NCI-H2081 (cell line): ENCODE measurements at regions not wholly inside any gene's neighbourhood (a gene's known extent, or its start where the extent isn't known, plus 50 kb on each side); places are given as distances from the start of the nearest gene placed in this dataset.
A peak's percentile ranks its signal among the peaks of the same experiment; 100 is the strongest.

Source experiments
- DNase-seq, 2 experiments: peaks; one replicate each; lab custom pipeline; 2025; lab: John Stamatoyannopoulos, UW

DNA sequence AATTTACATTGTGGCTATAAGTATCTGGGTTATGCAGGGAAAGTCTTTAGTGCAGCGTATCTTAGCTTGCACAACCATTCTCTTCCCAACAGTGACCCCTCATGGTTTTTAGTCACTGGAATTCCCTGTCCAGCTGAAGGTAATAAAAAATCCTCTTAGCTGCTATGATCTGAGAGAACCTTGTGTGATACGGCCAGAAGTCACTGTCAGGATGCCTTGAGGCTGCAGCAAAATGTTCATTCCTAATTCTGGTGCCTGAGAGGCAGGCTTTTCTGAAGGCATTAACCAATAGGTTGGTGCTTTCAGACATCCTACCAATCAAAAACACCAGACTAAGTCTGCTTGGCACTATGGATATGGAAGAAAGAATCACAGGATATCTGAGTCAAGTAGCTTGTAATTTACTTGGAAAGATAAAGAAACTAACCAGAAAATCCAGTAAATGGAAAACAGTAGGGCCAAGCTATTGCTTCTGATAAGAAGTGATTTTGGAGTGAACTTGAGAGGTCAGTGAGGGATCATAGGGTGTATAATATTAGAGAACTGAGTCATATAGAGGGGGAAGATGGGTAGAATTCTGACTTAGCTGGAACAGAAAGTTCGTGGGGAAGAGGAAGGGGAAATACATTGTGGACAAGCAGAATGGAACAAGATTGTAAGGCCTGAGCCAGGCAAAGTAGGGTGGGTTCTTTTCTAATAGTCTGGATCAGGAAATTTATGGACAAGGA is 89.0 kb upstream of the SLC14A2 start:
- DNase-seq, result peak in 1 of 2 experiments; percentile 8

GRCh38 chr18:45527891-45528290 is 87.4 kb upstream of the SLC14A2 start:
- no peak for DNase-seq

GRCh38 chr18:45528712-45529336 is 86.5 kb upstream of the SLC14A2 start:
- no peak for DNase-seq

- no peak for DNase-seq
These were observed 76.8 kb upstream of the SLC14A2 start for GRCh38 chr18:45538444-45538843.

- no peak for DNase-seq
These were observed 75.8 kb upstream of the SLC14A2 start for GRCh38 chr18:45539491-45539891.

- no peak for DNase-seq
These were observed 75.2 kb upstream of the SLC14A2 start for GRCh38 chr18:45540125-45540524.

GRCh38 chr18:45541421-45541820 is 73.9 kb upstream of the SLC14A2 start:
- no peak for DNase-seq

DNA sequence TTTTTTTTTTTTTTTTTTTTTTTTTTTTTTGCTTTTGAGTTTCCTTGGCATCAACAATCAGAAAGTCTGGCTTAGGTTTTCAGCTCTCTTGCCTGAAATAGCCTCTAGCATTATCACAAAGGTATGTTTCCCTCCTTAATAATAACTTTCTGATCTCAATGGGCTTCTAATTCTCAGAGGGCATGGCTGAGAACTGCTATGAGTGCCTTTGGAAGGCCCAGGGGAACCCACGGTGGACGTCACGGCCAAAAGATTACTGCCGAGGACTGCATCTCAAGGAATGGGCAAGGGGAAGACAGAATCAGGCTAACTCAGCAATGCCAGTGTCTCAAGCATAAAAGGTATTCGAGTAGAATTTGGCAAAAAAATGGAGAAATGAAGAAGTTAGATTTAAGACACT is 73.2 kb upstream of the SLC14A2 start:
- DNase-seq, result no peak

DNA sequence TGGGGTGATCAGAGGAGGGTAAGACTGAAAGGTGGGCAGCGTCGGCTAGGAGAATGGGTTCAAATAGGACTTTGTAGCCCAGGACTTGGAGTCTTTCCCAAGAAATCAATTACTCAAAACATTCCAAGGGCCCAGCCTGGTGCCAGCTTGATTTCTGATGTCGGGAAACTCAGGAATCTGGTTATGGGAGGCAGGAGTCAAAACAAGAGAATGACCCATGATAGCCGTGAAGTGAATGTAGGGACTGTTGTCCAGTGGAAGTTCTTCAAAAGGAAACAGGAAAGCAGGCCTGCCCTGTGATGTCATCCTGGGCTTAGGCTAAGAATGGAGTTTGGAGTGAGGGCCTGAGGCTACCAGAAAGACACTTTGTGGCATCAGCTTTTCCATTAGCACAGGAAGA is 67.4 kb upstream of the SLC14A2 start:
- no peak for DNase-seq

DNA sequence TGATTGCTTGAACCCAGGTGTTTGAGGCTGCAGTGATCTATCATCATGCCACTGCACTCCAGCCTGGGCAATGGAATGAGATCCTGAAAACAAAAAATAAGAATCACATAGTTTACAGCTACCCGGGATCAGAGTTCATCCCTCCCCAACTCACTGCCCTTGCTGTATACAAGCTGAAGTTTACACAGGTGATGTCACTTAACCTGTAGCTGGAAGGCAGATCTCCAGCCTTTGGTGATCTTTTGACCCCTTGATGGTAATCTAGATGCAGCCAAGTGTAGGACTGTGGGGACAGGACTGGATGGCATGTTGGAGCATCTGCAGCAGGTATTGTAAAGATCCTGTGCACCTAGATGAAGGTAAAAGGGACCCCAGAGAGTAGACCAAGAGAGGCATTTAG is 66.7 kb upstream of the SLC14A2 start:
- no peak for DNase-seq

DNA sequence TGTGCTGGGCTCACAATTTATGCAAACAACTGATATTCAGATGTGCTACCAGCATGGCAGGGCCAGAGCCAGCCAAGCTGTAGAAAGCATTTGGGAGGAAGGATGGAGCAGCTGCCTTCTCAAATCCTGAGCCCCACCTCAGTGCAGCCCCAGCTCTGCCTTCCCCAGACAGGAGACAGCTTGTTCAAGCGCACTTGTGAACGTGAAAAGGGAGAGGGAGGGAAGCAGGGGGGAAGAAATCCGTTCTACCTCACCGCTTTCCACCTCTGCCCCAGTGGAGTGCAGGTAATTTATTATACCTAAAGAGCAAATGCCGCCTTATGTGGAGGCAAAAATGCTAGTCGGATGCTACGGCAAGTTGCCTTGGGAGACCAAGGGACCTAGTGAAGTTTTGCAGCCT is 66.0 kb upstream of the SLC14A2 start:
- DNase-seq, result no peak

GRCh38 chr18:45551142-45551815 is 64.0 kb upstream of the SLC14A2 start:
- no peak for DNase-seq

- no peak for DNase-seq
These were observed 61.4 kb upstream of the SLC14A2 start for GRCh38 chr18:45553723-45554388.

- no peak for DNase-seq
These were observed 60.9 kb upstream of the SLC14A2 start for GRCh38 chr18:45554389-45554737.

GRCh38 chr18:45556222-45556621 is 59.1 kb upstream of the SLC14A2 start:
- DNase-seq, result no peak

- no peak for DNase-seq
These were observed 58.0 kb upstream of the SLC14A2 start for GRCh38 chr18:45557287-45557686.

- DNase-seq, result no peak
These were observed 57.5 kb upstream of the SLC14A2 start for GRCh38 chr18:45557779-45558178.

DNA sequence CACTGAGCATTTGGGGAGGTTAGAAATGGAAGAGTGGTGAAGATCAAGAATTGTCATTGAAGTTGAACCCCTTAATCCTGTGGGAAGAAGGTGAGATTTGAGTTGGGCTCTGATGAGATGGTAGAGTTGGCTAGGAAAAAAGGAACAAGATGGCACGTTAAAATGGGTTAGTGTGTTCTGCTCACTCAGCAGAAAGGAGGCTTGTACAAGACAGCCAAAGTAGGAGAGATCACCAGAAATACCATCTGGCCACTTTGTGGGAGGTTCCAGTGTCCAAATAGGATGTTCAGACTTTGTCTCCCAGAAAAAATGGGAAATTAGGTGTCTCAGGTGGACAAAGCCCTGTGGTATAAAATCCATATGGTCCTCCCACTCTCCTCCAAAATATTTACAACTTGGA is 56.0 kb upstream of the SLC14A2 start:
- DNase-seq, result no peak

- no peak for DNase-seq
These were observed 54.4 kb upstream of the SLC14A2 start for GRCh38 chr18:45560870-45561269.

DNA sequence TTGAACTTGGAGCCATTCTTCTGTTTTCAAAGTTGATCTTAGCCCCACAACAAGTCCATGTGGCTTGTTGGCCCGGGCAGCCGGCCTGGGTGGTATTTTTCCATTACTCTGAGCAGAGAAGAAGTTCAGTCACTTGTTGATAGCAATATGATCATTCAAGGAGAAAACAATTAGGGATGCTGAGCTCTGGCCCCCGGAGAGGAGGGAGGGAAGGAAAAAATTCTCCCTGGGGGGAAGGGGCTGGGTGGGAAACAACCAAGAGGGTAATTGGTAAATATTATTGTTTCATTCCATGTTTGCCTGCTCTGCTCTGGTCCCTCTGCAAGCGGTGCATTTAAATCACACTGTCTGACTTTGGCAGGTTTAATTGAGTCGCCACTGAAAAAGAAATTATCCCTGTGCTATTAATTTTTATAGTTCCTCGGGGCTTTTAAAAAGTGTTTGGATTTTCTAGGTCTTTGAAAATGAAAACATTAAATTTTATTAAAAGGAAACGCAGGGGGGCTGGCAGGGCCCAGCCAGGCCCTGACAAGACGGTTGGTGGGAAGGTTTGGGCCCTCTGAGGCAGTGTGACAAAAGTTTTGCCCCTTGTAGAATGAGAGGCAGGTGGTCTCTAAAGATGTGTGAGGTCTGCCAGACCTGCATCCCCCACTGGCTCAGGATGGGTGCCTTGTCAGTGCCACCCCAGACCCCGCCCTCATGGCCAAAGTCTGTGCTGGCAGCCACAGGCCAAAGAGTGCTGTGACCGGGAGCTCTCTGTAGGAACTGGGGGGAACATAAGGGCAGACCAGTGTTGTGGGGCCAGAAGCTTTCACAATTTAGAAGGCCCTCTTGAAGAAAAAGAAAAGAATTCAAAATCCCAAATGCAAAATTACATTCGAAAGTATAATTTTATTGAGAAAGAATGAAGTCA is 52.5 kb upstream of the SLC14A2 start:
- DNase-seq, result no peak

- no peak for DNase-seq
These were observed 49.9 kb upstream of the SLC14A2 start for GRCh38 chr18:45565280-45565970.
